ENCODE measurements at regions not wholly inside any gene's neighbourhood (a gene's known extent, or its start where the extent isn't known, plus 50 kb on each side); places are given as distances from the start of the nearest gene placed in this dataset.

DNA sequence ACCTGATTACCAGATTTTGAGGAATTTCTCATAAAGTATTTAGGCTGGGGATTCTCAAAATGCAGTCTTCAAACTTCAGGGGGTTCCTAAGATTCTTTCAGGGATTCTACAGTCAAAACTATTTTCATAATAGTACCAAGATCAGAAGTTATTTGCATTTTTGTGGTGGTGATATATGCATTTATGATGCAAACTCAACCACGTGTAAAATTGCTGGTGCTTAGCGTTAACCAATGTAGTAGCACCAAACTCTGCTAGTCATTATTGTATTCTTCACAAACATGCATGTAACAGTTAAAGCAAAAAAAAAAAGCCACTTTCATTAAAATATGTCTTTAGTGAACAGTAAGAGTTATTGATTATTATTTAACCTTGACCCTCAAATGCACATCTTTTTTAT lies 274.9 kb upstream of the DNAJC19 start:
- no peaks in the 10 kb centered on the region for H3K9me3 ChIP-seq
- no peaks in the 10 kb centered on the region for H3K27me3 ChIP-seq (ENCODE audit: insufficient read depth)
- 65% methylated on average over 2 of the region's 2 CpGs for WGBS (ENCODE audit: low lambda C conversion rate)
- H2AFZ ChIP-seq (ENCODE audit: low read depth) = no peak overlapping the region
- no peaks in the 10 kb centered on the region for H4K20me1 ChIP-seq (ENCODE audit: insufficient read depth)
- no peaks in the 10 kb centered on the region for H3K79me2 ChIP-seq (ENCODE audit: insufficient read depth)
- CTCF ChIA-PET = no interaction called here
- H3K4me3 ChIP-seq (ENCODE audit: low read depth in 2 of 2, low read length in 1 of 2) = no peak overlapping the region
- H3K4me1 ChIP-seq (ENCODE audit: control insufficient read depth in 1 of 2, insufficient read depth in 2 of 2, low read depth in 1 of 2, low read length in 1 of 2) = no peaks in the 10 kb centered on the region
- H3K27ac ChIP-seq (ENCODE audit: low read depth in 2 of 2, low read length in 1 of 2) = no peak overlapping the region
- H3F3A ChIP-seq (replicated peaks; ENCODE audit: insufficient read depth) = no peaks in the 10 kb centered on the region
- no peaks in the 10 kb centered on the region for H3K9me2 ChIP-seq
- H3K4me2 ChIP-seq = no peak overlapping the region
- DNase-seq = no peak
- no peak for TF ChIP-seq GATA2 (CRISPR knock-in tag; IDR thresholded peaks at IDR 0.05)
- TF ChIP-seq EZH2phosphoT487 (IDR thresholded peaks at IDR 0.05; ENCODE audit: borderline replicate concordance, low read depth) = no peak
- no peak for TF ChIP-seq SMC3 (IDR thresholded peaks at IDR 0.05; ENCODE audit: low read depth, low read length)
- no peak for TF ChIP-seq POLR2AphosphoS5 (IDR thresholded peaks at IDR 0.05; ENCODE audit: low read depth, low read length)
- TF ChIP-seq GABPA (IDR thresholded peaks at IDR 0.05; ENCODE audit: low read depth) = no peak
- no peaks in the 10 kb centered on the region for H3K36me3 ChIP-seq (replicated peaks in 1 of 2; ENCODE audit: control insufficient read depth in 1 of 2, insufficient read depth in 2 of 2, low read length in 1 of 2)
- no peak overlapping the region for H3K9ac ChIP-seq
- POLR2A ChIA-PET = no interaction called here

DNA sequence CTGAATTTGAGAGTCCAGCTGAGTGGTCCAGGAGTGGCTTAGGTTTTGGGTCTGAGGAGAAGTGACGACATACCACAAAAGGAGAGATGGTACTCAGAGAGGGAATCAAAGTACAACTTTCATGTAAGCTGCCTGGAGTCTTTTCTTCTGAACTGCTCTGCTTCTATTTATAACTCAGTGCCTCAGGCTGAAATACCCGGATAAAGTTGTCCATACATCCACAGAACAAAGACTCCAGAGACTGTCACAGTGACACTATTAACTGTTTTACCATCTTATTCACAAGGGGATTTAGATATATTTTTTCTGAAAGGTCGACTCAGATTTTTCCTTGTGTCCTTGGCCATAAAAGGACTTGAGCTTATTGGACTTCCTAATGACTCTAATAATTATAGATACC lies 264.3 kb upstream of the DNAJC19 start:
- no peaks in the 10 kb centered on the region for H3K79me2 ChIP-seq (ENCODE audit: insufficient read depth)
- no peak overlapping the region for H2AFZ ChIP-seq (ENCODE audit: low read depth)
- WGBS (ENCODE audit: low lambda C conversion rate) = 9% methylated on average over 3 of the region's 3 CpGs
- peak overlapping the region in 1 of 2 experiments; percentile 96; a peak in 2 of 4 replicates for H3K27ac ChIP-seq (ENCODE audit: low read depth in 2 of 2, low read length in 1 of 2)
- H3K27me3 ChIP-seq (ENCODE audit: insufficient read depth) = no peaks in the 10 kb centered on the region
- H3K9me2 ChIP-seq = no peaks in the 10 kb centered on the region
- ChIA-PET POLR2A (interaction anchor here (1.0 kb wide), 1 partner anchor 33 kb away, joined by 3 read pairs; no protein-coding TSS in a partner anchor), CTCF (interaction anchor here (0.8 to 5.7 kb wide), 6 partner anchors 16 to 1460 kb away, joined by 3 to 40 read pairs (median 12); no protein-coding TSS in a partner anchor)
- H3K9ac ChIP-seq = no peak overlapping the region
- H4K20me1 ChIP-seq (ENCODE audit: insufficient read depth) = no peaks in the 10 kb centered on the region
- H3K4me3 ChIP-seq (ENCODE audit: low read depth in 2 of 2, low read length in 1 of 2) = no peak overlapping the region
- H3K4me2 ChIP-seq = no peak overlapping the region
- no peaks in the 10 kb centered on the region for H3K9me3 ChIP-seq
- no peak for TF ChIP-seq FOSL2 (IDR thresholded peaks at IDR 0.05; ENCODE audit: borderline replicate concordance, low read depth)
- no peak for TF ChIP-seq TEAD4 (IDR thresholded peaks at IDR 0.05; ENCODE audit: borderline replicate concordance, insufficient read depth)
- TF ChIP-seq, protein P1, sequence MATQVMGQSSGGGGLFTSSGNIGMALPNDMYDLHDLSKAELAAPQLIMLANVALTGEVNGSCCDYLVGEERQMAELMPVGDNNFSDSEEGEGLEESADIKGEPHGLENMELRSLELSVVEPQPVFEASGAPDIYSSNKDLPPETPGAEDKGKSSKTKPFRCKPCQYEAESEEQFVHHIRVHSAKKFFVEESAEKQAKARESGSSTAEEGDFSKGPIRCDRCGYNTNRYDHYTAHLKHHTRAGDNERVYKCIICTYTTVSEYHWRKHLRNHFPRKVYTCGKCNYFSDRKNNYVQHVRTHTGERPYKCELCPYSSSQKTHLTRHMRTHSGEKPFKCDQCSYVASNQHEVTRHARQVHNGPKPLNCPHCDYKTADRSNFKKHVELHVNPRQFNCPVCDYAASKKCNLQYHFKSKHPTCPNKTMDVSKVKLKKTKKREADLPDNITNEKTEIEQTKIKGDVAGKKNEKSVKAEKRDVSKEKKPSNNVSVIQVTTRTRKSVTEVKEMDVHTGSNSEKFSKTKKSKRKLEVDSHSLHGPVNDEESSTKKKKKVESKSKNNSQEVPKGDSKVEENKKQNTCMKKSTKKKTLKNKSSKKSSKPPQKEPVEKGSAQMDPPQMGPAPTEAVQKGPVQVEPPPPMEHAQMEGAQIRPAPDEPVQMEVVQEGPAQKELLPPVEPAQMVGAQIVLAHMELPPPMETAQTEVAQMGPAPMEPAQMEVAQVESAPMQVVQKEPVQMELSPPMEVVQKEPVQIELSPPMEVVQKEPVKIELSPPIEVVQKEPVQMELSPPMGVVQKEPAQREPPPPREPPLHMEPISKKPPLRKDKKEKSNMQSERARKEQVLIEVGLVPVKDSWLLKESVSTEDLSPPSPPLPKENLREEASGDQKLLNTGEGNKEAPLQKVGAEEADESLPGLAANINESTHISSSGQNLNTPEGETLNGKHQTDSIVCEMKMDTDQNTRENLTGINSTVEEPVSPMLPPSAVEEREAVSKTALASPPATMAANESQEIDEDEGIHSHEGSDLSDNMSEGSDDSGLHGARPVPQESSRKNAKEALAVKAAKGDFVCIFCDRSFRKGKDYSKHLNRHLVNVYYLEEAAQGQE (IDR thresholded peaks at IDR 0.05; ENCODE audit: low read depth, low read length) = no peak
- no peak for TF ChIP-seq RFX5 (IDR thresholded peaks at IDR 0.05; ENCODE audit: low read length)
- TF ChIP-seq RAD21 (IDR thresholded peaks at IDR 0.05; ENCODE audit: low read length) = no peak
- TF ChIP-seq, protein P2, sequence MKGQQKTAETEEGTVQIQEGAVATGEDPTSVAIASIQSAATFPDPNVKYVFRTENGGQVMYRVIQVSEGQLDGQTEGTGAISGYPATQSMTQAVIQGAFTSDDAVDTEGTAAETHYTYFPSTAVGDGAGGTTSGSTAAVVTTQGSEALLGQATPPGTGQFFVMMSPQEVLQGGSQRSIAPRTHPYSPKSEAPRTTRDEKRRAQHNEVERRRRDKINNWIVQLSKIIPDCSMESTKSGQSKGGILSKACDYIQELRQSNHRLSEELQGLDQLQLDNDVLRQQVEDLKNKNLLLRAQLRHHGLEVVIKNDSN (IDR thresholded peaks at IDR 0.05; ENCODE audit: borderline replicate concordance, low read depth) = no peak
- TF ChIP-seq, protein P3, sequence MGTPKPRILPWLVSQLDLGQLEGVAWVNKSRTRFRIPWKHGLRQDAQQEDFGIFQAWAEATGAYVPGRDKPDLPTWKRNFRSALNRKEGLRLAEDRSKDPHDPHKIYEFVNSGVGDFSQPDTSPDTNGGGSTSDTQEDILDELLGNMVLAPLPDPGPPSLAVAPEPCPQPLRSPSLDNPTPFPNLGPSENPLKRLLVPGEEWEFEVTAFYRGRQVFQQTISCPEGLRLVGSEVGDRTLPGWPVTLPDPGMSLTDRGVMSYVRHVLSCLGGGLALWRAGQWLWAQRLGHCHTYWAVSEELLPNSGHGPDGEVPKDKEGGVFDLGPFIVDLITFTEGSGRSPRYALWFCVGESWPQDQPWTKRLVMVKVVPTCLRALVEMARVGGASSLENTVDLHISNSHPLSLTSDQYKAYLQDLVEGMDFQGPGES (IDR thresholded peaks at IDR 0.05; ENCODE audit: low read depth, low read length) = no peak
- TF ChIP-seq RCOR1 (IDR thresholded peaks at IDR 0.05; ENCODE audit: low read length) = no peak
- TF ChIP-seq, protein P4, sequence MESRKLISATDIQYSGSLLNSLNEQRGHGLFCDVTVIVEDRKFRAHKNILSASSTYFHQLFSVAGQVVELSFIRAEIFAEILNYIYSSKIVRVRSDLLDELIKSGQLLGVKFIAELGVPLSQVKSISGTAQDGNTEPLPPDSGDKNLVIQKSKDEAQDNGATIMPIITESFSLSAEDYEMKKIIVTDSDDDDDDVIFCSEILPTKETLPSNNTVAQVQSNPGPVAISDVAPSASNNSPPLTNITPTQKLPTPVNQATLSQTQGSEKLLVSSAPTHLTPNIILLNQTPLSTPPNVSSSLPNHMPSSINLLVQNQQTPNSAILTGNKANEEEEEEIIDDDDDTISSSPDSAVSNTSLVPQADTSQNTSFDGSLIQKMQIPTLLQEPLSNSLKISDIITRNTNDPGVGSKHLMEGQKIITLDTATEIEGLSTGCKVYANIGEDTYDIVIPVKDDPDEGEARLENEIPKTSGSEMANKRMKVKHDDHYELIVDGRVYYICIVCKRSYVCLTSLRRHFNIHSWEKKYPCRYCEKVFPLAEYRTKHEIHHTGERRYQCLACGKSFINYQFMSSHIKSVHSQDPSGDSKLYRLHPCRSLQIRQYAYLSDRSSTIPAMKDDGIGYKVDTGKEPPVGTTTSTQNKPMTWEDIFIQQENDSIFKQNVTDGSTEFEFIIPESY (IDR thresholded peaks at IDR 0.05; ENCODE audit: borderline replicate concordance, low read depth) = no peak
- H3K36me3 ChIP-seq (replicated peaks in 1 of 2; ENCODE audit: control insufficient read depth in 1 of 2, insufficient read depth in 2 of 2, low read length in 1 of 2) = no peaks in the 10 kb centered on the region
- peak; percentile 9 for DNase-seq
- no peaks in the 10 kb centered on the region for H3F3A ChIP-seq (replicated peaks; ENCODE audit: insufficient read depth)
- peaks cover 0 to 13% of the 10 kb centered on the region in 2 experiments; a peak in 2 of 4 replicates for H3K4me1 ChIP-seq (ENCODE audit: control insufficient read depth in 1 of 2, insufficient read depth in 2 of 2, low read depth in 1 of 2, low read length in 1 of 2)

Measured in SK-N-SH (cell line).